CD4-positive, alpha-beta T cell (primary cell): ENCODE measurements at regions not wholly inside any gene's neighbourhood (a gene's known extent, or its start where the extent isn't known, plus 50 kb on each side); places are given as distances from the start of the nearest gene placed in this dataset.

Source experiments
- ATAC-seq: fragments of 200-7000 bp; cut with Tn5 transposase; one replicate; pipeline ENCODE4 v1.10.0; 2022; ENCODE audit warnings: mild to moderate bottlenecking; ENCODE audit not compliant: poor library complexity
- CTCF ChIA-PET: fragments of 350-600 bp; sonication (Branson Sonifier 250); formaldehyde crosslinking; loops from one replicate; lab custom pipeline; 2021; ENCODE audit warnings: antibody characterized with exemption, inconsistent platforms; lab: Charles Lee
- POLR2A ChIA-PET: fragments of 350-600 bp; sonication (Branson Sonifier 250); formaldehyde crosslinking; loops from one replicate; lab custom pipeline; 2021; ENCODE audit warnings: antibody characterized with exemption, inconsistent platforms; lab: Charles Lee
- DNase-seq, 14 experiments: peaks; one replicate each; pipeline ENCODE4 v3.0.0-alpha.2; 2013 to 2020; ENCODE audit warnings: mixed read lengths in 2 of 14
- H3K27ac ChIP-seq, 2 donors: one replicate each; pipeline versions ENCODE4 v1.5.1 to v1.7.0; 2013; ENCODE audit warnings: low read length in 2 of 2, low read depth in 1 of 2, mild to moderate bottlenecking in 1 of 2
- H3K27me3 ChIP-seq, 2 experiments: 1 replicate in 1 of 2; 2 replicates in 1 of 2; pipeline versions ENCODE4 v1.6.1 to v1.7.0; 2013; ENCODE audit warnings: low read length in 2 of 2, control low read depth in 1 of 2, mild to moderate bottlenecking in 1 of 2, moderate library complexity in 1 of 2; ENCODE audit not compliant: insufficient read depth in 2 of 2, control insufficient read depth in 1 of 2
- H3K36me3 ChIP-seq: one replicate; pipeline ENCODE4 v1.6.1; 2013; ENCODE audit warnings: low read length, control low read depth; ENCODE audit not compliant: insufficient read depth
- H3K4me1 ChIP-seq: one replicate; pipeline ENCODE4 v1.6.1; 2013; ENCODE audit warnings: low read length, control low read depth; ENCODE audit not compliant: insufficient read depth
- H3K4me3 ChIP-seq: one replicate; pipeline ENCODE4 v1.5.1; 2013; ENCODE audit warnings: mild to moderate bottlenecking, low read length, moderate library complexity
- H3K9me3 ChIP-seq, 2 experiments: 1 replicate in 1 of 2; 2 replicates in 1 of 2; pipeline versions ENCODE4 v1.6.1 to v1.7.0; 2013; ENCODE audit warnings: low read length in 2 of 2, mild to moderate bottlenecking in 2 of 2, control low read depth in 1 of 2, moderate library complexity in 1 of 2; ENCODE audit not compliant: control insufficient read depth in 1 of 2, insufficient read depth in 1 of 2
- H3K27ac Mint-ChIP-seq: one replicate; pipeline ENCODE4 v1.8.0; 2020; ENCODE audit warnings: mixed read lengths
- H3K27me3 Mint-ChIP-seq: one replicate; pipeline ENCODE4 v1.8.0; 2021; ENCODE audit warnings: mixed read lengths
- H3K36me3 Mint-ChIP-seq: one replicate; pipeline ENCODE4 v1.8.0; 2021; ENCODE audit warnings: low read depth, mixed read lengths
- H3K4me1 Mint-ChIP-seq: one replicate; pipeline ENCODE4 v1.8.0; 2021; ENCODE audit warnings: low read depth, mixed read lengths
- H3K4me3 Mint-ChIP-seq: one replicate; pipeline ENCODE4 v1.8.0; 2020; ENCODE audit warnings: mild to moderate bottlenecking, mixed read lengths
- H3K9me3 Mint-ChIP-seq: one replicate; pipeline ENCODE4 v1.8.0; 2020; ENCODE audit warnings: mixed read lengths
- intact Hi-C, 2 experiments: fragments of 100-400 bp; cut with DNase I in 1 of 2; cut with micrococcal nuclease in 1 of 2; formaldehyde crosslinking; loops; one replicate each; pipeline versions ENCODE4 v1.15.1 to v1.9.0; 2023 to 2025; cut with DNase I, micrococcal nuclease
- TF ChIP-seq, protein P1 (sequence below): fragments of 200-600 bp; IDR thresholded peaks from one replicate; pipeline ENCODE4 v1.8.0; 2022; ENCODE audit warnings: antibody characterized with exemption, mild to moderate bottlenecking

GRCh38 chr1:11341901-11342552, 69.0 kb downstream of the UBIAD1 start:
- no peaks in the 10 kb centered on the region for H3K36me3 Mint-ChIP-seq
- H3K4me1 ChIP-seq = peaks cover 5% of the 10 kb centered on the region
- no peak overlapping the region for H3K27ac Mint-ChIP-seq
- no peaks in the 10 kb centered on the region for H3K9me3 ChIP-seq
- ChIA-PET CTCF (no interaction called here), POLR2A (no interaction called here)
- peaks cover 0 to 11% of the 10 kb centered on the region in 2 experiments for H3K27me3 ChIP-seq
- intact Hi-C loops = no loop called here
- no peak overlapping the region for H3K4me3 ChIP-seq
- peaks cover 16% of the 10 kb centered on the region for H3K4me1 Mint-ChIP-seq
- no peak for ATAC-seq
- no peak overlapping the region for H3K4me3 Mint-ChIP-seq
- H3K27me3 Mint-ChIP-seq = peaks cover 21% of the 10 kb centered on the region
- TF ChIP-seq, protein P1, sequence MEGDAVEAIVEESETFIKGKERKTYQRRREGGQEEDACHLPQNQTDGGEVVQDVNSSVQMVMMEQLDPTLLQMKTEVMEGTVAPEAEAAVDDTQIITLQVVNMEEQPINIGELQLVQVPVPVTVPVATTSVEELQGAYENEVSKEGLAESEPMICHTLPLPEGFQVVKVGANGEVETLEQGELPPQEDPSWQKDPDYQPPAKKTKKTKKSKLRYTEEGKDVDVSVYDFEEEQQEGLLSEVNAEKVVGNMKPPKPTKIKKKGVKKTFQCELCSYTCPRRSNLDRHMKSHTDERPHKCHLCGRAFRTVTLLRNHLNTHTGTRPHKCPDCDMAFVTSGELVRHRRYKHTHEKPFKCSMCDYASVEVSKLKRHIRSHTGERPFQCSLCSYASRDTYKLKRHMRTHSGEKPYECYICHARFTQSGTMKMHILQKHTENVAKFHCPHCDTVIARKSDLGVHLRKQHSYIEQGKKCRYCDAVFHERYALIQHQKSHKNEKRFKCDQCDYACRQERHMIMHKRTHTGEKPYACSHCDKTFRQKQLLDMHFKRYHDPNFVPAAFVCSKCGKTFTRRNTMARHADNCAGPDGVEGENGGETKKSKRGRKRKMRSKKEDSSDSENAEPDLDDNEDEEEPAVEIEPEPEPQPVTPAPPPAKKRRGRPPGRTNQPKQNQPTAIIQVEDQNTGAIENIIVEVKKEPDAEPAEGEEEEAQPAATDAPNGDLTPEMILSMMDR = no peak
- DNase-seq = no peak
- H3K27ac ChIP-seq = no peak overlapping the region
- H3K9me3 Mint-ChIP-seq = no peaks in the 10 kb centered on the region
- no peaks in the 10 kb centered on the region for H3K36me3 ChIP-seq

- Mint-ChIP-seq H3K9me3 (no peaks in the 10 kb centered on the region), H3K36me3 (no peaks in the 10 kb centered on the region), H3K27ac (no peak overlapping the region), H3K27me3 (peaks cover 18% of the 10 kb centered on the region), H3K4me3 (no peak overlapping the region), H3K4me1 (peaks cover 13% of the 10 kb centered on the region)
- Histone ChIP-seq H3K4me3 (no peak overlapping the region), H3K4me1 (peaks cover 2% of the 10 kb centered on the region), H3K27ac (no peak overlapping the region), H3K36me3 (no peaks in the 10 kb centered on the region), H3K9me3 (no peaks in the 10 kb centered on the region), H3K27me3 (peaks cover 0 to 11% of the 10 kb centered on the region in 2 experiments)
- ATAC-seq = no peak
- ChIA-PET CTCF (no interaction called here), POLR2A (no interaction called here)
- no peak for DNase-seq
- intact Hi-C loops = no loop called here
- TF ChIP-seq, protein P1 = no peak
Observed at GRCh38 chr1:11342621-11343032, 69.6 kb downstream of the UBIAD1 start.

DNA sequence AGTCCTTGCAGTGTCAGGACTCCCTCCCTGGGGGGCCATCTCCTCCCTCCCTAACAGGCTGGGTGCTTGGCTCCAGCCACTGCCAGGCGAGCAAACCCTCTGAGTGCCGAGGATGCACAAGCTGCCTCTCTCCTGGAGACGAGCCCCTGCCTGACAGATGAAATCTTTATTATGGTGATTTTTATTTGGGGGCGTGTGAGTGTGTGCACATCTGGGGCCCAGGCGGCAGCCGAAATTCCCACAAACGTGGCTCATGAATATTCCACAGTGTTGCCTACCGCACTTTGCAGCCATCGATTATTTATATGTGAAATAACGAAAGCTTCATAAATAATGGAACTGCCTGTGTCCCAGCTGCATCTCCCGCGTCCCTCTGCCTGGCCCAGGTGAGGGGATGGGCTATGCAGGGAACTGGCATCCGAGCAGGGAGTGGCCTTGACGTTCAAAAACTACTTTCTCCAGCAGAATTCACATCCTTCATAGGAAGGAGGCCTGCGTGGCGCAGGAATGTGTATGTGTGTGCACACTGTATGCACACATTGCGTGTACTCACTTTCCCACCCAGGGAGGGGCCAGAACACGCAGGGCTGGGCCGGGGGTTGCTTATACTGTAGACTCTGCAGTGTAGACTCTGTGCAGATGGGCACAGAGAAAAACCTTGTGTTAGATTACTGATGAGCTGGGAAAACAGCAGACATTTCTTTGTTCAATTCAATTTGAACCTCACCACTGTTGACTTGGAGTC, 73.1 kb downstream of the UBIAD1 start:
- intact Hi-C loops = no loop called here
- Histone ChIP-seq H3K4me3 (no peak overlapping the region), H3K36me3 (no peaks in the 10 kb centered on the region), H3K27ac (no peak overlapping the region), H3K4me1 (peaks cover 7% of the 10 kb centered on the region), H3K9me3 (peaks cover 0 to 17% of the 10 kb centered on the region in 2 experiments), H3K27me3 (peaks cover 0 to 2% of the 10 kb centered on the region in 2 experiments)
- DNase-seq = no peak
- no peak overlapping the region for H3K4me3 Mint-ChIP-seq
- no peak overlapping the region for H3K27ac Mint-ChIP-seq
- TF ChIP-seq, protein P1 = no peak
- peaks cover 6% of the 10 kb centered on the region for H3K27me3 Mint-ChIP-seq
- H3K4me1 Mint-ChIP-seq = peaks cover 9% of the 10 kb centered on the region
- ChIA-PET CTCF (no interaction called here), POLR2A (interaction anchor here (0.6 kb wide), 1 partner anchor 396 kb away, joined by 3 read pairs; no protein-coding TSS in a partner anchor)
- no peak for ATAC-seq
- no peaks in the 10 kb centered on the region for H3K9me3 Mint-ChIP-seq
- no peaks in the 10 kb centered on the region for H3K36me3 Mint-ChIP-seq
